ENCODE measurements at regions not wholly inside any gene's neighbourhood (a gene's known extent, or its start where the extent isn't known, plus 50 kb on each side); places are given as distances from the start of the nearest gene placed in this dataset.

GRCh38 chr2:53536583-53537361 is 230.8 kb upstream of the CHAC2 start:
- TF ChIP-seq, protein P1, sequence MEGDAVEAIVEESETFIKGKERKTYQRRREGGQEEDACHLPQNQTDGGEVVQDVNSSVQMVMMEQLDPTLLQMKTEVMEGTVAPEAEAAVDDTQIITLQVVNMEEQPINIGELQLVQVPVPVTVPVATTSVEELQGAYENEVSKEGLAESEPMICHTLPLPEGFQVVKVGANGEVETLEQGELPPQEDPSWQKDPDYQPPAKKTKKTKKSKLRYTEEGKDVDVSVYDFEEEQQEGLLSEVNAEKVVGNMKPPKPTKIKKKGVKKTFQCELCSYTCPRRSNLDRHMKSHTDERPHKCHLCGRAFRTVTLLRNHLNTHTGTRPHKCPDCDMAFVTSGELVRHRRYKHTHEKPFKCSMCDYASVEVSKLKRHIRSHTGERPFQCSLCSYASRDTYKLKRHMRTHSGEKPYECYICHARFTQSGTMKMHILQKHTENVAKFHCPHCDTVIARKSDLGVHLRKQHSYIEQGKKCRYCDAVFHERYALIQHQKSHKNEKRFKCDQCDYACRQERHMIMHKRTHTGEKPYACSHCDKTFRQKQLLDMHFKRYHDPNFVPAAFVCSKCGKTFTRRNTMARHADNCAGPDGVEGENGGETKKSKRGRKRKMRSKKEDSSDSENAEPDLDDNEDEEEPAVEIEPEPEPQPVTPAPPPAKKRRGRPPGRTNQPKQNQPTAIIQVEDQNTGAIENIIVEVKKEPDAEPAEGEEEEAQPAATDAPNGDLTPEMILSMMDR (conservative IDR thresholded peaks at IDR 0.05; ENCODE audit: low read depth, low read length), result no peak
- no peak for TF ChIP-seq EZH2 (IDR thresholded peaks at IDR 0.05; ENCODE audit: borderline replicate concordance, low read depth, low read length, poor library complexity, severe bottlenecking)
